ENCODE measurements at regions not wholly inside any gene's neighbourhood (a gene's known extent, or its start where the extent isn't known, plus 50 kb on each side); places are given as distances from the start of the nearest gene placed in this dataset.

DNA sequence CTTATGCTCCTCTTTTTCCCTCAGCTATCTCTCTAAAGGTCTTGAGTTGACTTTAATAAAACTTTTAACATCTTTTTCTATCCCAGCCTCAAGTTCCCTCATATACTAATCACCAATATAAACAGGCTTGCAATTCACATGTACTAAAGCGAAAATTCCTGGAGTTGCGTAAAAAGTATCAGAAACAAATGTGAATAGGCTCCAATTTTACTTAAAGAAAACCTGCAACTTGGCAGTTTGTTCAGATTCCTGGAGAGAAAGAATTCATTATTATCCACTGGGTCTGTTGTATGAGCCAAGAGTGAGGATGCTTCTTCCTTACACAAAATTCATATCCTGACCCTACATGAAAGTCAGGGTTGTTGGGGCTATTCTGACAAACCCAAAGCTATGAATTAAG lies 384.2 kb downstream of the DTWD2 start:
- TF ChIP-seq ZNF274 (IDR thresholded peaks at IDR 0.05; ENCODE audit: low read depth, low read length) = no peak
- TF ChIP-seq YY1 (IDR thresholded peaks at IDR 0.05; ENCODE audit: insufficient read depth, insufficient read length) = no peak
- no peak for TF ChIP-seq SUZ12 (IDR thresholded peaks at IDR 0.05; ENCODE audit: extremely low read depth, insufficient read depth, insufficient read length)

Measured in NT2/D1 (cell line).